Forelimb muscle (tissue), 1 donor: ENCODE measurements at regions not wholly inside any gene's neighbourhood (a gene's known extent, or its start where the extent isn't known, plus 50 kb on each side); places are given as distances from the start of the nearest gene placed in this dataset.
"Not testable (repeated sequence)": the region's sequence is repeated elsewhere in the genome, so short reads cannot be mapped to it uniquely, and the experiment has no call there.

Source experiments
- DNase-seq: peaks from one replicate; pipeline ENCODE4 v3.0.0-alpha.2; 2013; ENCODE audit warnings: low read depth

GRCh38 chr6:51302431-51302830, 483.8 kb downstream of the TFAP2B start:
- DNase-seq: no peak

GRCh38 chr6:51303338-51303737, 484.7 kb downstream of the TFAP2B start:
- DNase-seq: no peak

GRCh38 chr6:51314965-51315364, 496.3 kb downstream of the TFAP2B start:
- no peak for DNase-seq

- no peak for DNase-seq
Measured at GRCh38 chr6:51318674-51319073, 500.0 kb downstream of the TFAP2B start.

- DNase-seq: not testable (repeated sequence)
Measured at GRCh38 chr6:51321477-51321876, 502.8 kb downstream of the TFAP2B start.

GRCh38 chr6:51322505-51322904, 503.8 kb downstream of the TFAP2B start:
- DNase-seq: no peak

- no peak for DNase-seq
Measured at GRCh38 chr6:51323056-51323455, 504.4 kb downstream of the TFAP2B start.

- DNase-seq: no peak
Measured at GRCh38 chr6:51330971-51331370, 512.3 kb downstream of the TFAP2B start.

- no peak for DNase-seq
Measured at GRCh38 chr6:51335543-51335942, 516.9 kb downstream of the TFAP2B start.

- DNase-seq: no peak
Measured at GRCh38 chr6:51336185-51336584, 517.5 kb downstream of the TFAP2B start.

GRCh38 chr6:51337277-51337676, 518.6 kb downstream of the TFAP2B start:
- no peak for DNase-seq

GRCh38 chr6:51339108-51339507, 520.4 kb downstream of the TFAP2B start:
- no peak for DNase-seq

GRCh38 chr6:51339728-51340127, 521.1 kb downstream of the TFAP2B start:
- DNase-seq: no peak

GRCh38 chr6:51342393-51342792, 523.7 kb downstream of the TFAP2B start:
- DNase-seq: no peak

- no peak for DNase-seq
Measured at GRCh38 chr6:51349857-51350256, 531.2 kb downstream of the TFAP2B start.

GRCh38 chr6:51350308-51350904, 531.7 kb downstream of the TFAP2B start:
- no peak for DNase-seq

GRCh38 chr6:51352506-51353029, 533.9 kb downstream of the TFAP2B start:
- DNase-seq: no peak

GRCh38 chr6:51360287-51360686, 541.6 kb downstream of the TFAP2B start:
- no peak for DNase-seq

GRCh38 chr6:51365566-51365965, 546.9 kb downstream of the TFAP2B start:
- DNase-seq: peak; percentile 13

GRCh38 chr6:51369485-51369884, 550.8 kb downstream of the TFAP2B start:
- no peak for DNase-seq

GRCh38 chr6:51382847-51383246, 564.2 kb downstream of the TFAP2B start:
- no peak for DNase-seq

- no peak for DNase-seq
Measured at GRCh38 chr6:51384736-51385135, 566.1 kb downstream of the TFAP2B start.

- DNase-seq: no peak
Measured at GRCh38 chr6:51386347-51386836, 567.7 kb downstream of the TFAP2B start.

- no peak for DNase-seq
Measured at GRCh38 chr6:51387907-51388306, 569.2 kb downstream of the TFAP2B start.
